ENCODE measurements at regions not wholly inside any gene's neighbourhood (a gene's known extent, or its start where the extent isn't known, plus 50 kb on each side); places are given as distances from the start of the nearest gene placed in this dataset.

GRCh38 chr18:25923193-25923592, 167.2 kb downstream of the SS18 start:
- no peak overlapping the region for H3K4me3 ChIP-seq (ENCODE audit: low read depth, low read length)
- ChIA-PET CTCF (interaction anchor here (0.6 kb wide), 1 partner anchor 39 kb away, joined by 3 read pairs; no protein-coding TSS in a partner anchor), POLR2A (no interaction called here)
- DNase-seq (ENCODE audit: low read depth, low spot score), result no peak
- no peak for TF ChIP-seq CTCF (IDR thresholded peaks at IDR 0.05; ENCODE audit: low read depth, low read length)
- no peaks in the 10 kb centered on the region for H3K27me3 ChIP-seq (ENCODE audit: control insufficient read depth, insufficient read depth, low read length)
- no peaks in the 10 kb centered on the region for H3K9me3 ChIP-seq (ENCODE audit: control insufficient read depth, insufficient read depth, low read length)
- H3K27ac ChIP-seq (ENCODE audit: low read depth, low read length), result no peak overlapping the region

GRCh38 chr18:25921677-25922421, 168.6 kb downstream of the SS18 start:
- ChIA-PET CTCF (no interaction called here), POLR2A (no interaction called here)
- no peak overlapping the region for H3K4me3 ChIP-seq (ENCODE audit: low read depth, low read length)
- peak; percentile 59 for TF ChIP-seq CTCF (IDR thresholded peaks at IDR 0.05; ENCODE audit: low read depth, low read length)
- no peak for DNase-seq (ENCODE audit: low read depth, low spot score)
- H3K27ac ChIP-seq (ENCODE audit: low read depth, low read length), result no peak overlapping the region
- no peaks in the 10 kb centered on the region for H3K27me3 ChIP-seq (ENCODE audit: control insufficient read depth, insufficient read depth, low read length)
- no peaks in the 10 kb centered on the region for H3K9me3 ChIP-seq (ENCODE audit: control insufficient read depth, insufficient read depth, low read length)

GRCh38 chr18:25915907-25916306, 174.5 kb downstream of the SS18 start:
- no peak for DNase-seq (ENCODE audit: low read depth, low spot score)
- H3K27ac ChIP-seq (ENCODE audit: low read depth, low read length), result no peak overlapping the region
- H3K27me3 ChIP-seq (ENCODE audit: control insufficient read depth, insufficient read depth, low read length), result no peaks in the 10 kb centered on the region
- ChIA-PET CTCF (no interaction called here), POLR2A (no interaction called here)
- H3K4me3 ChIP-seq (ENCODE audit: low read depth, low read length), result no peak overlapping the region
- TF ChIP-seq CTCF (IDR thresholded peaks at IDR 0.05; ENCODE audit: low read depth, low read length), result peak; percentile 17; the same call in 1 of the 2 replicates
- no peaks in the 10 kb centered on the region for H3K9me3 ChIP-seq (ENCODE audit: control insufficient read depth, insufficient read depth, low read length)

- ChIA-PET POLR2A (no interaction called here), CTCF (interaction anchor here (0.8 kb wide), 1 partner anchor 1299 kb away, joined by 3 read pairs; no protein-coding TSS in a partner anchor)
- H3K27me3 ChIP-seq (ENCODE audit: control insufficient read depth, insufficient read depth, low read length), result no peaks in the 10 kb centered on the region
- no peak overlapping the region for H3K27ac ChIP-seq (ENCODE audit: low read depth, low read length)
- no peak for TF ChIP-seq CTCF (IDR thresholded peaks at IDR 0.05; ENCODE audit: low read depth, low read length)
- no peaks in the 10 kb centered on the region for H3K9me3 ChIP-seq (ENCODE audit: control insufficient read depth, insufficient read depth, low read length)
- no peak overlapping the region for H3K4me3 ChIP-seq (ENCODE audit: low read depth, low read length)
- DNase-seq (ENCODE audit: low read depth, low spot score), result no peak
These were observed 191.4 kb downstream of the SS18 start for GRCh38 chr18:25898965-25899364.

GRCh38 chr18:25896956-25897355, 193.5 kb downstream of the SS18 start:
- no peaks in the 10 kb centered on the region for H3K27me3 ChIP-seq (ENCODE audit: control insufficient read depth, insufficient read depth, low read length)
- TF ChIP-seq CTCF (IDR thresholded peaks at IDR 0.05; ENCODE audit: low read depth, low read length), result no peak
- DNase-seq (ENCODE audit: low read depth, low spot score), result no peak
- no peak overlapping the region for H3K27ac ChIP-seq (ENCODE audit: low read depth, low read length)
- CTCF ChIA-PET, result interaction anchor here (0.6 to 2.1 kb wide), 6 partner anchors 10 to 1033 kb away, joined by 3 to 10 read pairs (median 3); no protein-coding TSS in a partner anchor
- no peaks in the 10 kb centered on the region for H3K9me3 ChIP-seq (ENCODE audit: control insufficient read depth, insufficient read depth, low read length)
- POLR2A ChIA-PET, result no interaction called here
- H3K4me3 ChIP-seq (ENCODE audit: low read depth, low read length), result no peak overlapping the region

Data from AG04450 (cell line).